Omental fat pad (tissue), 3 donors: ENCODE measurements at regions not wholly inside any gene's neighbourhood (a gene's known extent, or its start where the extent isn't known, plus 50 kb on each side); places are given as distances from the start of the nearest gene placed in this dataset.
"Not testable (repeated sequence)": the region's sequence is repeated elsewhere in the genome, so short reads cannot be mapped to it uniquely, and the experiment has no call there.

Experiments
- ATAC-seq: fragments of 150-250 bp; one replicate; pipeline ENCODE4 v1.9.1; 2016; ENCODE audit warnings: mild to moderate bottlenecking, moderate library complexity; ENCODE audit not compliant: low FRiP score
- DNase-seq: peaks from one replicate; pipeline ENCODE4 v3.0.0-alpha.2; 2019; ENCODE audit warnings: low spot score
- CTCF ChIP-seq, 3 donors: fragments of 450-650 bp; IDR thresholded peaks; one replicate each; pipeline ENCODE4 v1.5.1; 2016 to 2017; ENCODE audit warnings: antibody characterized with exemption in 3 of 3, mild to moderate bottlenecking in 3 of 3, moderate library complexity in 2 of 3

- no peak for ATAC-seq
- DNase-seq, result no peak
- no peak for TF ChIP-seq CTCF (IDR thresholded peaks at IDR 0.05)
Measured at GRCh38 chr13:54004026-54004699, 975.5 kb downstream of the OLFM4 start.

- ATAC-seq (no peak), DNase-seq (no peak)
- TF ChIP-seq CTCF (IDR thresholded peaks at IDR 0.05), result no peak
Measured at GRCh38 chr13:54016542-54016941, 987.9 kb downstream of the OLFM4 start.

DNA sequence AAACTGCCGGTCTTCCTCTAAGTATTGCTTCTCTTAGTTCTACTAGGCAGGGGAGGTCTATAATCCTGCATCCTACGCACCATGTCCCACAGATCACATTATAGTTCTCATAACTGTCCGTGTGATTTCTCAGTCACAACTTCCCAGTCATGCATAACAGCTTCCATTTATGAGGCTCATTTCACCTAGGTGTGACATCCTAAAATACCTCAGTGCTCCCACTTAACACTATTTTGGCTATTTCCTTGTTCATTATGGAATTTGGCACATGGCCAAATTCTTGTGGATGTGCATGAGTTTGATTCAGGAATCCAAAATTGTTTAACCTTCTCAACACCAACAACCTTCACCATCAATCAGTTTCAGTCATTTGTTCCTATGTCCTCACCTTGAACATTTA lies 989.9 kb downstream of the OLFM4 start:
- no peak for DNase-seq
- no peak for TF ChIP-seq CTCF (IDR thresholded peaks at IDR 0.05)
- ATAC-seq, result no peak

- TF ChIP-seq CTCF (IDR thresholded peaks at IDR 0.05), result no peak
- DNase-seq (no peak), ATAC-seq (no peak)
Measured at GRCh38 chr13:54029226-54029625, 1000.6 kb downstream of the OLFM4 start.

- DNase-seq, result no peak
- TF ChIP-seq CTCF (IDR thresholded peaks at IDR 0.05), result no peak
- ATAC-seq, result no peak
Measured at GRCh38 chr13:54029720-54030119, 1001.1 kb downstream of the OLFM4 start.

DNA sequence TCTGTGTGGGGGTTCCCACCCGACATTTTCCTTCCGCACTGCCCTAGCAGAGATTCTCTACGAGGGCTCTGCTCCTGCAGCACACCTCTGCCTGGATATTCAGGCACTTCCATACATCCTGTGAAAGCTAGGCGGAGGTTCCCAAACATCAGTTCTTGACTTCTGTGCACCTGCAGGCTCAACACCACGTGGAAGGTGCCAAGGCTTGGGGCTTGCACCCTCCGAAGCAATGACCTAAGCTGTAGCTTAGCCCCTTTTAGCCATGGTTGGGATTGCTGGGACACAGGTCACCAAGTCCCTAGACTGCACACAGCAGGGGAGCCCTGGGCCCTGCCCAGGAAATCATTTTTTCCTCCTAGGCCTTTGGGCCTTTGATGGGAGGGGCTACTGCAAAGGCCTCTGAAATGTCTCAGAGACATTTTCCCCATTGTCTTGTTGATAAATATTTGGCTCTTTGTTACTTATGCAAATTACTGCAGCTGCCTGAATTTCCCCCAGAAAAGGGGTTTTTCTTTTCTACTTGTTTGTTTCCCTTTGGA lies 1004.8 kb downstream of the OLFM4 start:
- DNase-seq (no peak), ATAC-seq (no peak)
- TF ChIP-seq CTCF (IDR thresholded peaks at IDR 0.05), result no peak

DNA sequence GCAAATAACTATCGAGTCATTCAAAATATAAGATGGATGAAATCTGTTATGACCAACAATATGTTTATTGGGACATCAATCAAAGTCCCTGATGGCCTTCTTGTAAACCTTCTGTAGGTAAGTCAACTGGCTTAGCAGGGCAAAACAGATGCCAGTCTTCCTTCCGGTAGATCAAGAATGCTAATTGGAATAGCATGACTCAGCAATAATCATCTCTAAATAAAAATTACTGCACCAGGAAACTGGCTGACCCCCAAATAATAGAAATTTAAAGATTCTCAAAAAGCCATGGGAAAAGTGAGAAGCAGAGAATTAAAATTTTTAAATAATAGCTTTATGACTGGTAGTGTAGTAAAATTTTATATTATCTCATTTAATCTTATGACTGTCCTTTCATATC lies 1005.4 kb downstream of the OLFM4 start:
- no peak for TF ChIP-seq CTCF (IDR thresholded peaks at IDR 0.05)
- ATAC-seq (no peak), DNase-seq (no peak)

DNA sequence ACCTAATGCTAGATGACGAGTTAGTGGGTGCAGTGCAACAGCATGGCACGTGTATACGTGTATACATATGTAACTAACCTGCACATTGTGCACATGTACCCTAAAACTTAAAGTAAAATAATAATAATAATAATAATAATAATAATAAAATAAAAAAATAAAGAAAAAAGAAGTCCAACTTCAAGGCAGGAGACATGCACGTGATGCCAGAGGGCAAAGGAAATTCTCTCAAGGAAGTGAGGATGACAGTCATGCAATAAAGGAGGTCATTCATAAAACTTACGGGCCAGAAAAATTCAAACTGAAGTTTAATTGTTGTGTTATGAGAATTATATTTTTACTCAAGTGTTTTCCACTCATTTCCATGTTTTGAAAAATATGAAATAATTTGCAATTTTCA lies 1028.8 kb downstream of the OLFM4 start:
- DNase-seq, ATAC-seq: not testable (repeated sequence)

GRCh38 chr13:54069958-54070357 lies 1041.3 kb downstream of the OLFM4 start:
- ATAC-seq, DNase-seq: not testable (repeated sequence)
